ENCODE measurements at regions not wholly inside any gene's neighbourhood (a gene's known extent, or its start where the extent isn't known, plus 50 kb on each side); places are given as distances from the start of the nearest gene placed in this dataset.

DNA sequence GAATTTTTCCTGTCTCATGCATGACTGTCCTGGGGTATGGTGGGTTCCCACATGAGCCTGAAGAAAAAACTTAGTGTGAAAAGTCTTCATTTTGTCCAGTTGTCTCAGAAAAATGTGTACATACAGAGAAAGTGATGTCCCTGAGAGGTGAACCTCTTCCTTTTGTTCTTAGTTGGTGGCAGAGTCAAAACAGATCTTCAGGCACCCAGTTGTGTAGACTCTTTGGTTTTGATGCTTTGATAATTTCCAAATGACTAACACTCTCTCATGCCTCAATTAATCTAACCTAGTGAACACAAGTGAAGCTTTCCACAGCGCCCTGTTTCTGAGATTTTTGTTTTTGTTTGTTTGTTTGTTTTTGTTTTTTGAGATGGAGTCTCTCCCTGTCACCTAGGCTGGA, 273.5 kb downstream of the PIK3C3 start:
- TF ChIP-seq EP300 (IDR thresholded peaks at IDR 0.05) (no peak), POLR2A (IDR thresholded peaks at IDR 0.05) (no peak)
- Histone ChIP-seq H3K36me3 (no peaks in the 10 kb centered on the region), H3K9me3 (no peaks in the 10 kb centered on the region), H3K27me3 (no peaks in the 10 kb centered on the region), H3K4me1 (no peaks in the 10 kb centered on the region), H3K4me3 (no peak overlapping the region), H3K27ac (no peak overlapping the region)
- 94 to 97% methylated on average over 1 of the region's 1 CpG for WGBS, 2 donors
- DNase-seq (ENCODE audit: low spot score in 2 of 2): no peak

DNA sequence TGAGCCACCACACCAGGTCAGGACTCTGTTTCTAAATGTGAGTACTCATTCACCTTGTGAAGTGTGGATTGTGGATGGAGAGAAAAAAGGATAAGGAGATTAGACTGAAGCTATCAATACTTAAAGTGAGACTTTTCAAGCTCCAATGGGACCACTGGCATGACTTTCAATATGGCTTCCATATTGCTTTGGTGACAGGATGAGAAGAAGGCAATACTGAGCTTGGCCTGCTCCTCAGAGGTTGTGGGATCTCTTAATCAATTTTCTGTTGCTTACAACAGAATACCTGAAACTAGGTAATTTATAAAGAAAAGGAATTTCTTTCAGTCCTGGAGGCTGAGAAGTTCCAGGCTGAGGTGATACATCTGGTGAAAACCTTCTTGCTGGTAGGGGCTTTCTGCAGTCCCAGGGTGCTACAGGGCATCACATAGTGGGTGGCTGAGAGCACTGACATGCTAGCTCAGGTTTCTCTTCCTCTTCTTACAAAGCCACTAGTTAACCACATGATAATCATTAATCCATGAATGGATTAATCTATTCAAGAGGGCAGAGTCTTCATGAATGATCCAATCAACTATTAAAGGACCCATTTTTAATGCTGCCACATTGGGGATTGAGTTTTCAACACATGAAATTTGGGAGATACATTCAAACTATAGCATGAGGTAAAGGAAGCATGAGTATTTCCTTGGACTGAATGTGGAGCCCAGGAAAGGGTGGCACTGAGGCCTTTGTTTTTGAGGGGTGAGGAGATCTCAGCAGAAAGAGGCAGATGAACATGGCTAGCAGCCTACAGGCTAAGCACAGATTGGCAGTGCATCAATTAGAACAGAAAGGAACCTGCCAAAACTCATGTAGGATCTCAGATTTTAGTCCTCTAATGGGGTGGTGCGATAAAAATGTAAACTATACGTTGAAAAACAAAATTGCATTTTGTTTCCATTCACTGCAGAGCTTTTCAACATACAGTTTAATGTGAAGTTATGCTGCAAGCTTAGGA, 274.5 kb downstream of the PIK3C3 start:
- no peaks in the 10 kb centered on the region for H3K4me1 ChIP-seq
- no peaks in the 10 kb centered on the region for H3K36me3 ChIP-seq
- WGBS, 2 donors: 92% methylated on average over 2 of the region's 2 CpGs
- no peak overlapping the region for H3K4me3 ChIP-seq
- no peaks in the 10 kb centered on the region for H3K9me3 ChIP-seq
- TF ChIP-seq EP300 (IDR thresholded peaks at IDR 0.05) (no peak), POLR2A (IDR thresholded peaks at IDR 0.05) (no peak), CTCF (IDR thresholded peaks at IDR 0.05) (no peak)
- H3K27ac ChIP-seq: no peak overlapping the region
- DNase-seq (ENCODE audit: low spot score in 2 of 2): no peak
- no peaks in the 10 kb centered on the region for H3K27me3 ChIP-seq

DNA sequence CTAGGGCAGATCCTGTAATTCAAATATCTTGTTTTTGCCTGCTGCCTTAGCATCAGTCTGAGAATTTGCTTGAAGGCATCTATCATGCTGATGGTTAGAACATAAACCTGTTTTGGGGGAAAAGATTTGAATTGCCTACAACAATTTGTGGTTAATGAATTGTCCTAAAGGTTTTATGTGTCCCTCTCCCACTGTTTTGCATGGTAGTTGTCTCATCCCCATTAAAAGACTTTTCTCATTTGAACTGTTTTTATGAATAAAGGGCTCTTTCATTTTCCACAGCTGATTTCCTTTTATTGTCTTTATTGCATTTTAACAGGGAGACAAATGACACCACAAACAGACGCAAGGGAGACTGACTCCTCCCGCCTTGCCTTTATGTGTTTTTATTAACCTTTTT, 275.6 kb downstream of the PIK3C3 start:
- Histone ChIP-seq H3K27me3 (no peaks in the 10 kb centered on the region), H3K4me1 (no peaks in the 10 kb centered on the region), H3K9me3 (no peaks in the 10 kb centered on the region), H3K27ac (no peak overlapping the region), H3K4me3 (no peak overlapping the region), H3K36me3 (no peaks in the 10 kb centered on the region)
- WGBS, 2 donors: 2 to 19% methylated on average over 2 of the region's 2 CpGs
- no peak for TF ChIP-seq POLR2A (IDR thresholded peaks at IDR 0.05)
- TF ChIP-seq EP300 (IDR thresholded peaks at IDR 0.05): no peak
- no peak for TF ChIP-seq CTCF (IDR thresholded peaks at IDR 0.05)
- DNase-seq (ENCODE audit: low spot score in 2 of 2): no peak

DNA sequence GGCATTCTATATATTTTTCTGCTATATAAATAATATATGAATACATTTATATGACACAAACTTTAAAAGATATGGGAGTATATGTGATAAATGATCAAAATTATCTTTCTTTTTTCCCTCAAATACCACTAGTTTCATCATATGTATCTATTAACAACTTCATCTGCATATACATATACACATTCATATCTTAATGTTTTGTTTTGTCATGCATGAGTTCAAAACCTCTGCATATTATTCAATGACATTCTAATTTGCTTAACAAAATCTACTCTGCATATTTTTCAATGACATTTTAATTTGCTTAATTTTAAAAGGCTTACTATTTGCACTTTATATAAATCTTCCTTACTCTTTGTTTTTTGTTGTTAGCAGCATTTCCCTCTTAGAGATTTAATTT, 276.2 kb downstream of the PIK3C3 start:
- TF ChIP-seq POLR2A (IDR thresholded peaks at IDR 0.05): no peak
- no peak for TF ChIP-seq CTCF (IDR thresholded peaks at IDR 0.05)
- no peak for TF ChIP-seq EP300 (IDR thresholded peaks at IDR 0.05)
- Histone ChIP-seq H3K9me3 (no peaks in the 10 kb centered on the region), H3K36me3 (no peaks in the 10 kb centered on the region), H3K4me1 (no peaks in the 10 kb centered on the region), H3K27ac (no peak overlapping the region), H3K27me3 (no peaks in the 10 kb centered on the region), H3K4me3 (no peak overlapping the region)
- no peak for DNase-seq (ENCODE audit: low spot score in 2 of 2)

DNA sequence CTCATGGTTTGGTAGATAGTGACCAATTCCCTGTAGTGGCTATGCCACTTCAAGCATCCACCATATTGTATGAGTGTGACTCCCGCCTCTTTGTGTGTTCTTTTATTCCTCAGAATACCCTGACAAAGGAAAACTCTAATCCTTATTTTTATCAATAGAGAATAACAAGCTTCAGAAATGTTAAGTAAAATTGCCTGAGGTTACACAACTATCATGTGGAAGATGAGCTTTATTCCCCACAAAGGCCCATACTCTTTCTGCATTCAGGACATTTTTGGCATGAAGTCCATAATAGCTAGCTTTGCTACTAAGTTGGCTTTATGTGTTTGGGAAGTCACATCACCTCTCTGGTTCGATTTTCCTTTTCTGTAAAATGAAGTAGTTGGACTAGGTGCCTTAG, 276.8 kb downstream of the PIK3C3 start:
- Histone ChIP-seq H3K36me3 (no peaks in the 10 kb centered on the region), H3K4me3 (no peak overlapping the region), H3K27ac (no peak overlapping the region), H3K9me3 (no peaks in the 10 kb centered on the region), H3K4me1 (no peaks in the 10 kb centered on the region), H3K27me3 (no peaks in the 10 kb centered on the region)
- WGBS, 2 donors: 70 to 82% methylated on average over 2 of the region's 2 CpGs
- DNase-seq (ENCODE audit: low spot score in 2 of 2): no peak
- no peak for TF ChIP-seq POLR2A (IDR thresholded peaks at IDR 0.05)
- no peak for TF ChIP-seq CTCF (IDR thresholded peaks at IDR 0.05)
- no peak for TF ChIP-seq EP300 (IDR thresholded peaks at IDR 0.05)

Measured in tibial nerve (tissue), 4 donors.